K562 (cell line): ENCODE measurements at regions not wholly inside any gene's neighbourhood (a gene's known extent, or its start where the extent isn't known, plus 50 kb on each side); places are given as distances from the start of the nearest gene placed in this dataset.

Source experiments
- ATAC-seq: fragments of 200-7000 bp; cut with Tn5 transposase; 3 replicates; pipeline ENCODE4 v1.9.1; 2020; ENCODE audit warnings: moderate library complexity
- BruUV-seq: library from RNA; stranded (reverse); fragments of 400-500 nt; replicated peaks from 2 replicates; lab custom pipeline; 2021; lab: Mats Ljungman, UMichigan
- CTCF ChIA-PET: fragments of 300-600 bp; formaldehyde crosslinking; extraction: SDS; loops from one replicate; lab custom pipeline; 2021; ENCODE audit warnings: low intra/inter-chr PET ratio; lab: Yijun Ruan, JAX
- POLR2A ChIA-PET: fragments of 300-600, 350-650 bp; sonication (Branson Sonifier 250); formaldehyde crosslinking; extraction: SDS; loops from one replicate; lab custom pipeline; 2021; ENCODE audit warnings: antibody characterized with exemption, inconsistent platforms; lab: Yijun Ruan, JAX
- DNase-seq, 4 experiments: peaks; one replicate each; pipeline versions ENCODE4 v3.0.0 to v3.0.0-alpha.2; 2011 to 2018; ENCODE audit warnings: low spot score in 3 of 4, mixed read lengths in 3 of 4; ENCODE audit errors: extremely low read depth in 1 of 4
- FAIRE-seq: peaks from 2 replicates; lab custom pipeline; 2011; peaks lifted over from hg19 to GRCh38; lab: Jason Lieb, UNC
- H2AFZ ChIP-seq: 2 replicates; pipeline ENCODE4 v1.6.0; 2011; ENCODE audit warnings: low read depth, low read length, control low read depth, inconsistent platforms
- H3K27ac ChIP-seq: fragments of 200-600 bp; 3 replicates; pipeline ENCODE4 v1.8.0; 2011; ENCODE audit warnings: low read depth, mild to moderate bottlenecking, control low read depth, inconsistent platforms, low read length, moderate library complexity, mixed read lengths; ENCODE audit errors: extremely low read depth
- H3K27me3 ChIP-seq, 2 experiments: fragments of 300-600 bp in 1 of 2; 2 replicates in 1 of 2; 3 replicates in 1 of 2; pipeline versions ENCODE4 v1.6.0 to v1.8.0; 2011; ENCODE audit warnings: inconsistent platforms in 2 of 2, low read length in 2 of 2, mild to moderate bottlenecking in 1 of 2, mixed read lengths in 1 of 2, moderate library complexity in 1 of 2; ENCODE audit not compliant: control insufficient read depth in 2 of 2, insufficient read depth in 2 of 2
- H3K36me3 ChIP-seq: fragments of 300-600 bp; 3 replicates; pipeline ENCODE4 v1.8.0; 2011; ENCODE audit warnings: mild to moderate bottlenecking, low read length, inconsistent platforms; ENCODE audit not compliant: control insufficient read depth, insufficient read depth
- H3K4me1 ChIP-seq, 2 experiments: fragments of 200-600 bp in 1 of 2; replicated peaks in 1 of 2; 2 replicates in 1 of 2; 3 replicates in 1 of 2; pipeline versions ENCODE4 v1.5.1 to v1.8.0; 2011; ENCODE audit warnings: inconsistent platforms in 2 of 2, low read length in 2 of 2, mild to moderate bottlenecking in 1 of 2, mixed read lengths in 1 of 2, moderate library complexity in 1 of 2; ENCODE audit not compliant: control insufficient read depth in 2 of 2, insufficient read depth in 2 of 2
- H3K4me2 ChIP-seq: 2 replicates; pipeline ENCODE4 v1.6.1; 2011; ENCODE audit warnings: low read length, control low read depth, inconsistent platforms, mixed read lengths; ENCODE audit not compliant: insufficient read depth
- H3K4me3 ChIP-seq: fragments of 200-600 bp; sonication (generic), shearing (Covaris generic); 2 replicates; pipeline ENCODE4 v1.5.1; 2016; ENCODE audit warnings: control low read depth, inconsistent platforms
- H3K79me2 ChIP-seq: fragments of 200-600 bp; 3 replicates; pipeline ENCODE4 v1.8.0; 2011; ENCODE audit warnings: low read length, inconsistent platforms; ENCODE audit not compliant: control insufficient read depth, insufficient read depth
- H3K9ac ChIP-seq, 2 experiments: 2 replicates each; pipeline versions ENCODE4 v1.6.0 to v1.6.1; 2011; ENCODE audit warnings: low read depth in 2 of 2, low read length in 2 of 2, control low read depth in 1 of 2, inconsistent platforms in 1 of 2, mild to moderate bottlenecking in 1 of 2, mixed read lengths in 1 of 2; ENCODE audit not compliant: insufficient read depth in 1 of 2
- H3K9me1 ChIP-seq: one replicate; pipeline ENCODE4 v1.6.0; 2011; ENCODE audit warnings: inconsistent platforms, mild to moderate bottlenecking, low read length, moderate library complexity; ENCODE audit not compliant: control insufficient read depth, insufficient read depth
- H3K9me3 ChIP-seq: replicated peaks from 2 replicates; pipeline ENCODE4 v1.5.1; 2011; ENCODE audit warnings: low read depth, low read length, inconsistent platforms; ENCODE audit not compliant: control insufficient read depth, insufficient read depth
- H4K20me1 ChIP-seq: replicated peaks from 2 replicates; pipeline ENCODE4 v1.6.1; 2011; ENCODE audit warnings: low read length, inconsistent platforms, mixed read lengths; ENCODE audit not compliant: control insufficient read depth, insufficient read depth
- ATF4 ChIP-seq: fragments of 450-650 bp; formaldehyde crosslinking; IDR thresholded peaks from 2 replicates; pipeline ENCODE4 v1.4.0; 2022; ENCODE audit warnings: mild to moderate bottlenecking, moderate library complexity
- CSDE1 ChIP-seq, 2 experiments: fragments of 450-650 bp; IDR thresholded peaks; 2 replicates each; pipeline ENCODE4 v1.6.1; 2016; ENCODE audit warnings: mild to moderate bottlenecking in 1 of 2
- NFIX ChIP-seq: fragments of 250-450 bp; sonication (Bioruptor Pico); IDR thresholded peaks from 2 replicates; pipeline ENCODE4 v1.4.0; 2020; ENCODE audit warnings: low read depth, mild to moderate bottlenecking, moderate library complexity
- NKRF ChIP-seq: fragments of 450-650 bp; IDR thresholded peaks from 2 replicates; pipeline ENCODE4 v1.6.1; 2016; ENCODE audit warnings: borderline replicate concordance
- RNF2 ChIP-seq: sonication (generic); IDR thresholded peaks from 2 replicates; pipeline ENCODE4 v1.6.1; 2016
- ZNF12 ChIP-seq: sonication (generic); formaldehyde crosslinking; IDR thresholded peaks from 2 replicates; pipeline ENCODE4 v1.4.0; 2020; ENCODE audit warnings: mild to moderate bottlenecking, missing genetic modification reagents
- ZNF232 ChIP-seq: sonication (generic); formaldehyde crosslinking; IDR thresholded peaks from 2 replicates; pipeline ENCODE4 v1.8.0; 2022; ENCODE audit warnings: mild to moderate bottlenecking, missing genetic modification reagents
- ZNF699 ChIP-seq: fragments of 250-450 bp; sonication (Bioruptor Pico); IDR thresholded peaks from 2 replicates; pipeline ENCODE4 v1.8.0; 2021; ENCODE audit warnings: mild to moderate bottlenecking, moderate library complexity; ENCODE audit not compliant: insufficient replicate concordance
- WGBS: fragments of 100-300 bp; shearing (Covaris generic); methylation state at CpG from one replicate; pipeline ENCODE4 v1.1.6; 2016; ENCODE audit warnings: low coverage, mixed read lengths; ENCODE audit not compliant: insufficient coverage; ENCODE audit errors: missing lambda C conversion rate; 5-methylcytosine and 5-hydroxymethylcytosine counted together
- in situ Hi-C: fragments of 300-500 bp; cut with MboI; formaldehyde crosslinking; loops from 4 replicates; pipeline ENCODE4 v1.15.0; 2018; ENCODE audit warnings: inconsistent platforms, mixed read lengths
- intact Hi-C: fragments of 100-400 bp; cut with micrococcal nuclease; formaldehyde crosslinking; loops from 2 replicates; pipeline ENCODE4 v1.14.2; 2022
- TF ChIP-seq, protein P1 (sequence below): fragments of 250-450 bp; sonication (Bioruptor Pico); IDR thresholded peaks from 2 replicates; pipeline ENCODE4 v1.5.0; 2020; ENCODE audit warnings: mild to moderate bottlenecking
- TF ChIP-seq, protein P2 (sequence below): fragments of 450-650 bp; IDR thresholded peaks from 2 replicates; pipeline ENCODE4 v1.6.1; 2018; ENCODE audit not compliant: partially characterized antibody
- TF ChIP-seq, protein P3 (sequence below), 2 experiments: IDR thresholded peaks; 2 replicates each; pipeline ENCODE4 v1.6.1; 2012; ENCODE audit warnings: improper control_type of control experiment in 2 of 2, low read depth in 2 of 2, low read length in 2 of 2, borderline replicate concordance in 1 of 2

GRCh38 chr2:31651736-31652135 lies 71.0 kb upstream of the SRD5A2 start (continued):
- no peak for TF ChIP-seq ZNF232 (CRISPR knock-in tag)

DNA sequence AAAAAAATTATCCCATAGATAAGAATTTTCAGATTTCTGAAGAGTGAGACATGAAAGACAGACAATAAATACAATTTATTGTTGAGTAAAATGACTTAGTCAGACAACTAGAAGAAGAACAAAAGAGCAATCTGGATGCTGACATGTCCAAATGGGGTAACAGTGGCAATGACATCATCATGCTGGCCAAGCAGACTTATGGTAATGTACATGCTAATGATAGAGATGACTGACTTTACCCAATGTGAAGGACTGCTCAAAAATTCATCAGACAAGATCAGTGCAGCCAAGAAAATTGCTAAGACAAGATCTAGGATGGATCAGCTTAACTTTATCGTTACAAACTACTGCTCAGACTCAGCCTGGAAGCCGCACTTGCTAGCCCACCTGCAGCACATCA lies 70.5 kb upstream of the SRD5A2 start:
- CTCF ChIA-PET, result no interaction called here
- no peak overlapping the region for H3K4me3 ChIP-seq
- H3K9me3 ChIP-seq, result no peaks in the 10 kb centered on the region
- H3K9me1 ChIP-seq, result no peaks in the 10 kb centered on the region
- FAIRE-seq (no peak), DNase-seq (no peak), ATAC-seq (no peak)
- H3K4me1 ChIP-seq, result no peaks in the 10 kb centered on the region
- in situ Hi-C loops, result no loop called here
- no TSS peak for BruUV-seq
- no peaks in the 10 kb centered on the region for H4K20me1 ChIP-seq
- intact Hi-C loops, result no loop called here
- WGBS, result 0% methylated on average over 2 of the region's 2 CpGs
- POLR2A ChIA-PET, result no interaction called here
- no peaks in the 10 kb centered on the region for H3K79me2 ChIP-seq
- H2AFZ ChIP-seq, result no peak overlapping the region
- no peak overlapping the region for H3K9ac ChIP-seq
- H3K36me3 ChIP-seq, result no peaks in the 10 kb centered on the region
- H3K4me2 ChIP-seq, result no peak overlapping the region
- no peak overlapping the region for H3K27ac ChIP-seq
- H3K27me3 ChIP-seq, result no peaks in the 10 kb centered on the region
- TF ChIP-seq CSDE1 (IDR thresholded peaks at IDR 0.05) (no peak), NKRF (no peak), ATF4 (no peak), ZNF12 (CRISPR knock-in tag) (no peak), ZNF699 (CRISPR knock-in tag) (no peak), NFIX (no peak), RNF2 (no peak)
- TF ChIP-seq, protein P1, sequence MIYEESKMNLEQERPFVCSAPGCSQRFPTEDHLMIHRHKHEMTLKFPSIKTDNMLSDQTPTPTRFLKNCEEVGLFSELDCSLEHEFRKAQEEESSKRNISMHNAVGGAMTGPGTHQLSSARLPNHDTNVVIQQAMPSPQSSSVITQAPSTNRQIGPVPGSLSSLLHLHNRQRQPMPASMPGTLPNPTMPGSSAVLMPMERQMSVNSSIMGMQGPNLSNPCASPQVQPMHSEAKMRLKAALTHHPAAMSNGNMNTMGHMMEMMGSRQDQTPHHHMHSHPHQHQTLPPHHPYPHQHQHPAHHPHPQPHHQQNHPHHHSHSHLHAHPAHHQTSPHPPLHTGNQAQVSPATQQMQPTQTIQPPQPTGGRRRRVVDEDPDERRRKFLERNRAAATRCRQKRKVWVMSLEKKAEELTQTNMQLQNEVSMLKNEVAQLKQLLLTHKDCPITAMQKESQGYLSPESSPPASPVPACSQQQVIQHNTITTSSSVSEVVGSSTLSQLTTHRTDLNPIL (CRISPR knock-in tag), result no peak
- TF ChIP-seq, protein P2, sequence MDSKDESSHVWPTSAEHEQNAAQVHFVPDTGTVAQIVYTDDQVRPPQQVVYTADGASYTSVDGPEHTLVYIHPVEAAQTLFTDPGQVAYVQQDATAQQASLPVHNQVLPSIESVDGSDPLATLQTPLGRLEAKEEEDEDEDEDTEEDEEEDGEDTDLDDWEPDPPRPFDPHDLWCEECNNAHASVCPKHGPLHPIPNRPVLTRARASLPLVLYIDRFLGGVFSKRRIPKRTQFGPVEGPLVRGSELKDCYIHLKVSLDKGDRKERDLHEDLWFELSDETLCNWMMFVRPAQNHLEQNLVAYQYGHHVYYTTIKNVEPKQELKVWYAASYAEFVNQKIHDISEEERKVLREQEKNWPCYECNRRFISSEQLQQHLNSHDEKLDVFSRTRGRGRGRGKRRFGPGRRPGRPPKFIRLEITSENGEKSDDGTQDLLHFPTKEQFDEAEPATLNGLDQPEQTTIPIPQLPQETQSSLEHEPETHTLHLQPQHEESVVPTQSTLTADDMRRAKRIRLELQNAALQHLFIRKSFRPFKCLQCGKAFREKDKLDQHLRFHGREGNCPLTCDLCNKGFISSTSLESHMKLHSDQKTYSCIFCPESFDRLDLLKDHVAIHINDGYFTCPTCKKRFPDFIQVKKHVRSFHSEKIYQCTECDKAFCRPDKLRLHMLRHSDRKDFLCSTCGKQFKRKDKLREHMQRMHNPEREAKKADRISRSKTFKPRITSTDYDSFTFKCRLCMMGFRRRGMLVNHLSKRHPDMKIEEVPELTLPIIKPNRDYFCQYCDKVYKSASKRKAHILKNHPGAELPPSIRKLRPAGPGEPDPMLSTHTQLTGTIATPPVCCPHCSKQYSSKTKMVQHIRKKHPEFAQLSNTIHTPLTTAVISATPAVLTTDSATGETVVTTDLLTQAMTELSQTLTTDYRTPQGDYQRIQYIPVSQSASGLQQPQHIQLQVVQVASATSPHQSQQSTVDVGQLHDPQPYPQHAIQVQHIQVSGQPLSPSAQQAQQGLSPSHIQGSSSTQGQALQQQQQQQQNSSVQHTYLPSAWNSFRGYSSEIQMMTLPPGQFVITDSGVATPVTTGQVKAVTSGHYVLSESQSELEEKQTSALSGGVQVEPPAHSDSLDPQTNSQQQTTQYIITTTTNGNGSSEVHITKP, result no peak
- TF ChIP-seq, protein P3, sequence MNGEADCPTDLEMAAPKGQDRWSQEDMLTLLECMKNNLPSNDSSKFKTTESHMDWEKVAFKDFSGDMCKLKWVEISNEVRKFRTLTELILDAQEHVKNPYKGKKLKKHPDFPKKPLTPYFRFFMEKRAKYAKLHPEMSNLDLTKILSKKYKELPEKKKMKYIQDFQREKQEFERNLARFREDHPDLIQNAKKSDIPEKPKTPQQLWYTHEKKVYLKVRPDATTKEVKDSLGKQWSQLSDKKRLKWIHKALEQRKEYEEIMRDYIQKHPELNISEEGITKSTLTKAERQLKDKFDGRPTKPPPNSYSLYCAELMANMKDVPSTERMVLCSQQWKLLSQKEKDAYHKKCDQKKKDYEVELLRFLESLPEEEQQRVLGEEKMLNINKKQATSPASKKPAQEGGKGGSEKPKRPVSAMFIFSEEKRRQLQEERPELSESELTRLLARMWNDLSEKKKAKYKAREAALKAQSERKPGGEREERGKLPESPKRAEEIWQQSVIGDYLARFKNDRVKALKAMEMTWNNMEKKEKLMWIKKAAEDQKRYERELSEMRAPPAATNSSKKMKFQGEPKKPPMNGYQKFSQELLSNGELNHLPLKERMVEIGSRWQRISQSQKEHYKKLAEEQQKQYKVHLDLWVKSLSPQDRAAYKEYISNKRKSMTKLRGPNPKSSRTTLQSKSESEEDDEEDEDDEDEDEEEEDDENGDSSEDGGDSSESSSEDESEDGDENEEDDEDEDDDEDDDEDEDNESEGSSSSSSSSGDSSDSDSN (IDR thresholded peaks at IDR 0.05; ENCODE audit: borderline replicate concordance in 1 of 2, low read depth in 2 of 2, low read length in 2 of 2), result no peak
